ENCODE measurements at regions not wholly inside any gene's neighbourhood (a gene's known extent, or its start where the extent isn't known, plus 50 kb on each side); places are given as distances from the start of the nearest gene placed in this dataset.

GRCh38 chrX:115940888-115941332 is 229.6 kb upstream of the AGTR2 start:
- TF ChIP-seq POLR2A (IDR thresholded peaks at IDR 0.05): no peak
- TF ChIP-seq CTCF (IDR thresholded peaks at IDR 0.05): peak in 4 of 6 experiments; percentile 45 to 80 (median 68)
